ENCODE measurements at regions not wholly inside any gene's neighbourhood (a gene's known extent, or its start where the extent isn't known, plus 50 kb on each side); places are given as distances from the start of the nearest gene placed in this dataset.

DNA sequence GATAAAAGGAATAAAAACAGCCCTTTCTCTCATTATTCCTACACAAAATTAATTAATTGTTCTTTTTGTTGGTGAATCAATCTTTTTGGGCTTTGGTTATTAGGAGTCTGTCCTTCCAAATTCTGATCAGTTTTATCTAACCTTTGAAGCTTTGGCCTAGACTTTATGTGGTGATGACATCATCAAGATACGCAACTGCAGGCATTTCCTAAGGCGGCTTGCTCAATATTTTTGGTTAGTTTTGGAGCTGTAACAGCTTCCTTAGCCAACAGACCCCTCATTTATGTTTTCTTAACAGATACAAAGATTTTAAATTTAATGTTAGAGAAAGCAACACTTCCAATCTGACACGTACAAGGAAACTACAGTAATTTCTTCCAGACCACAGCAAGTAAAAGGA, 87.8 kb upstream of the PDE3A start:
- H3K27me3 ChIP-seq (ENCODE audit: control insufficient read depth, insufficient read depth, low read length): no peaks in the 10 kb centered on the region
- no peak for DNase-seq (ENCODE audit: low read depth)
- H3K36me3 ChIP-seq (ENCODE audit: control insufficient read depth, insufficient read depth, low read length): no peaks in the 10 kb centered on the region
- no peak for TF ChIP-seq CTCF (IDR thresholded peaks at IDR 0.05; ENCODE audit: insufficient read depth, low read length, poor library complexity, severe bottlenecking)
- H3K4me3 ChIP-seq (ENCODE audit: low read depth, low read length): no peak overlapping the region

DNA sequence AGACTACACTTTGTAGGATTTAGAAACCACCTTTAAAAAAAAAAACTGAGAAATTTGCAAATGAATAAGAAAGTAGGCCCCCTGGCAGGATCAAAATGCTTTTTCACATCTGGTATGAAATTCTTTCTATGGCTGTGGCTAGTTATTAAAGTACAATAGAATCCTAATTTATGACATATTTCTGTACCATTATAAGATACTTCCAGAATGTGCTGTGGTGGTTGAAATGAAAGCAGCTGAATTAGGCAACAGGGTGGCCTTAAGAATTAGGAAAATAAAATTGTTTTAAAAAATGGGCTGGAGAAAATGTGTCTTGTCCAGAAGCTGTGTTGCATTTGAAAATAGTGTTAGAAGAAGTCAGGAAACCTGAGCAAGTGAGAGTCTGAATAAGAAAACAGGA, 85.9 kb upstream of the PDE3A start:
- TF ChIP-seq CTCF (IDR thresholded peaks at IDR 0.05; ENCODE audit: insufficient read depth, low read length, poor library complexity, severe bottlenecking): no peak
- Histone ChIP-seq H3K4me3 (ENCODE audit: low read depth, low read length) (no peak overlapping the region), H3K27me3 (ENCODE audit: control insufficient read depth, insufficient read depth, low read length) (no peaks in the 10 kb centered on the region), H3K36me3 (ENCODE audit: control insufficient read depth, insufficient read depth, low read length) (no peaks in the 10 kb centered on the region)
- no peak for DNase-seq (ENCODE audit: low read depth)

- DNase-seq (ENCODE audit: low read depth): no peak
- H3K27me3 ChIP-seq (ENCODE audit: control insufficient read depth, insufficient read depth, low read length): no peaks in the 10 kb centered on the region
- TF ChIP-seq CTCF (IDR thresholded peaks at IDR 0.05; ENCODE audit: insufficient read depth, low read length, poor library complexity, severe bottlenecking): no peak
- H3K36me3 ChIP-seq (ENCODE audit: control insufficient read depth, insufficient read depth, low read length): no peaks in the 10 kb centered on the region
- H3K4me3 ChIP-seq (ENCODE audit: low read depth, low read length): no peak overlapping the region
Measured at GRCh38 chr12:20283482-20283881, 84.9 kb upstream of the PDE3A start.

DNA sequence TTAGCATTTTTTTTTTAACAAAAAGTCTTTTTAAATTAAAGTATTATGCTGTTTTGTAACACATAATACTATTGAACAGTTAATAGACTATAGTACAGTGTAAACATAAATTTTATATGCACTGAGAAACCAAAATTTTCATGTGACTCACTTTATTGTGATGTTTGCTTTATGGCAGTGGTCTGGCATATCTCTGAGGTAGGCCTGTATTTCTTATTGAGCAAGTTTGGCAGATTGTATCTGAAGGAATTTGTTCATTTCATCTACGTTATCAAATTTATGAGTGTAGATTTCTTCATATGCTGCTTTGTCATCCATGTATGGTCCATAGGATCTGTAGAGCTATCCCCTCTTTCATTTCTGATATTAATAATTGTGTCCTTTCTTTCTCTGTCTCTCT, 78.8 kb upstream of the PDE3A start:
- H3K4me3 ChIP-seq (ENCODE audit: low read depth, low read length): no peak overlapping the region
- TF ChIP-seq CTCF (IDR thresholded peaks at IDR 0.05; ENCODE audit: insufficient read depth, low read length, poor library complexity, severe bottlenecking): no peak
- H3K36me3 ChIP-seq (ENCODE audit: control insufficient read depth, insufficient read depth, low read length): no peaks in the 10 kb centered on the region
- H3K27me3 ChIP-seq (ENCODE audit: control insufficient read depth, insufficient read depth, low read length): no peaks in the 10 kb centered on the region
- no peak for DNase-seq (ENCODE audit: low read depth)

DNA sequence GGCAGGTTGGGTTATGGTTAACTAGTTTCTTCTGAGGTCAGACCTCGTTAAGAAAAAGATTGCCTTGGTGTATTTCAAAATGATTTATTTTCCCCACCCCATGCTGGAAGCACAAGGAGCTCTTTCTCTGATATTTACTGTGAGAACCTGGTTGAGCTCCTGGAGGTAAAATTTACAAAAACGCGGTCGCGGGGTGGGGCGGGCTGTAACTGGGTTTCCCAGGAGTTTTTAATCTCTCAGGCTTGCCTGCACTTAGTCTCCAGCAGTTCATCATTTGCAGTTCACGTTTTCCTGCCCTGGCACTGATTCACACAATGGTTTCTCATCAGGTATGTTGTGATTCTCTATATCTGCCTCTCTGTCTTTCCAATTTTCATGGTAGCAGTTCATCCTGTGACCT, 67.9 kb upstream of the PDE3A start:
- no peak for DNase-seq (ENCODE audit: low read depth)
- Histone ChIP-seq H3K4me3 (ENCODE audit: low read depth, low read length) (no peak overlapping the region), H3K36me3 (ENCODE audit: control insufficient read depth, insufficient read depth, low read length) (no peaks in the 10 kb centered on the region), H3K27me3 (ENCODE audit: control insufficient read depth, insufficient read depth, low read length) (no peaks in the 10 kb centered on the region)
- no peak for TF ChIP-seq CTCF (IDR thresholded peaks at IDR 0.05; ENCODE audit: insufficient read depth, low read length, poor library complexity, severe bottlenecking)

- no peak for DNase-seq (ENCODE audit: low read depth)
- H3K36me3 ChIP-seq (ENCODE audit: control insufficient read depth, insufficient read depth, low read length): no peaks in the 10 kb centered on the region
- no peaks in the 10 kb centered on the region for H3K27me3 ChIP-seq (ENCODE audit: control insufficient read depth, insufficient read depth, low read length)
- no peak for TF ChIP-seq CTCF (IDR thresholded peaks at IDR 0.05; ENCODE audit: insufficient read depth, low read length, poor library complexity, severe bottlenecking)
- no peak overlapping the region for H3K4me3 ChIP-seq (ENCODE audit: low read depth, low read length)
Measured at GRCh38 chr12:20305470-20305869, 62.9 kb upstream of the PDE3A start.

Measured in kidney epithelial cell (primary cell).